HepG2 (cell line): ENCODE measurements at regions not wholly inside any gene's neighbourhood (a gene's known extent, or its start where the extent isn't known, plus 50 kb on each side); places are given as distances from the start of the nearest gene placed in this dataset.

Source experiments
- ATAC-seq: fragments of 200-7000 bp; cut with Tn5 transposase; 3 replicates; pipeline ENCODE4 v1.9.1; 2020; ENCODE audit warnings: mild to moderate bottlenecking, moderate library complexity
- BruUV-seq: library from RNA; stranded (reverse); fragments of 400-500 nt; replicated peaks from 2 replicates; lab custom pipeline; 2021; lab: Mats Ljungman, UMichigan
- CTCF ChIA-PET: fragments of 300-600 bp; formaldehyde crosslinking; extraction: SDS; loops from one replicate; lab custom pipeline; 2021; ENCODE audit warnings: low total read pairs, inconsistent platforms, low intra/inter-chr PET ratio; lab: Yijun Ruan, JAX
- POLR2A ChIA-PET: fragments of 350-600 bp; sonication (Branson Sonifier 250); formaldehyde crosslinking; loops from one replicate; lab custom pipeline; 2020; ENCODE audit warnings: antibody characterized with exemption, inconsistent platforms; lab: Yijun Ruan, JAX
- DNase-seq: peaks from one replicate; pipeline ENCODE4 v3.0.0-alpha.2; 2015; ENCODE audit warnings: low spot score
- FAIRE-seq: peaks from 3 replicates; lab custom pipeline; 2011; peaks lifted over from hg19 to GRCh38; lab: Jason Lieb, UNC
- H2AFZ ChIP-seq: one replicate; pipeline ENCODE4 v1.6.1; 2011; ENCODE audit warnings: low read length, inconsistent platforms
- H3K27ac ChIP-seq: fragments of 300-600 bp; 3 replicates; pipeline ENCODE4 v1.8.0; 2011; ENCODE audit warnings: mixed run types, mild to moderate bottlenecking, mixed read lengths, low read length, inconsistent platforms; ENCODE audit not compliant: insufficient read depth; ENCODE audit errors: extremely low read length
- H3K27me3 ChIP-seq, 2 experiments: fragments of 200-600 bp in 1 of 2; 2 replicates in 1 of 2; 3 replicates in 1 of 2; pipeline versions ENCODE4 v1.6.0 to v1.8.0; 2011; ENCODE audit warnings: low read length in 2 of 2, mild to moderate bottlenecking in 2 of 2, moderate library complexity in 2 of 2, inconsistent platforms in 1 of 2; ENCODE audit not compliant: insufficient read depth in 2 of 2, control insufficient read depth in 1 of 2
- H3K36me3 ChIP-seq, 2 experiments: fragments of 200-600 bp in 1 of 2; replicated peaks in 1 of 2; 2 replicates in 1 of 2; 3 replicates in 1 of 2; pipeline versions ENCODE4 v1.5.1 to v1.8.0; 2011; ENCODE audit warnings: low read length in 2 of 2, inconsistent platforms in 1 of 2; ENCODE audit not compliant: insufficient read depth in 2 of 2, control insufficient read depth in 1 of 2
- H3K4me1 ChIP-seq: 2 replicates; pipeline ENCODE4 v1.5.1; 2012; ENCODE audit warnings: low read length, inconsistent platforms; ENCODE audit not compliant: insufficient read depth
- H3K4me2 ChIP-seq: 2 replicates; pipeline ENCODE4 v1.6.0; 2011; ENCODE audit warnings: low read depth, low read length, inconsistent platforms
- H3K4me3 ChIP-seq, 3 experiments: fragments of 200-600 bp in 1 of 3; sonication (generic), shearing (Covaris generic) in 1 of 3; replicated peaks in 1 of 3; 2 replicates each; pipeline ENCODE4 v1.5.1; 2011 to 2016; ENCODE audit warnings: low read length in 3 of 3, inconsistent platforms in 2 of 3, low read depth in 2 of 3, mild to moderate bottlenecking in 2 of 3, control low read depth in 1 of 3, mixed read lengths in 1 of 3; ENCODE audit not compliant: insufficient read depth in 1 of 3
- H3K79me2 ChIP-seq: one replicate; pipeline ENCODE4 v1.6.1; 2011; ENCODE audit warnings: low read length, inconsistent platforms; ENCODE audit not compliant: insufficient read depth
- H3K9ac ChIP-seq: 2 replicates; pipeline ENCODE4 v1.6.0; 2011; ENCODE audit warnings: mild to moderate bottlenecking, low read depth, low read length, inconsistent platforms; ENCODE audit not compliant: insufficient read depth
- H3K9me3 ChIP-seq: 2 replicates; pipeline ENCODE4 v1.5.1; 2012; ENCODE audit warnings: mild to moderate bottlenecking, low read length
- H4K20me1 ChIP-seq: 2 replicates; pipeline ENCODE4 v1.6.0; 2011; ENCODE audit warnings: inconsistent platforms, mild to moderate bottlenecking, low read length, moderate library complexity; ENCODE audit not compliant: insufficient read depth
- DNMT1 ChIP-seq: sonication (generic); formaldehyde crosslinking; IDR thresholded peaks from 2 replicates; pipeline ENCODE4 v1.5.1; 2020; ENCODE audit warnings: mild to moderate bottlenecking, missing genetic modification reagents
- FOXA3 ChIP-seq: IDR thresholded peaks from 2 replicates; pipeline ENCODE4 v1.6.1; 2016; ENCODE audit warnings: missing genetic modification reagents, missing compliant biosample characterization
- KDM2A ChIP-seq: sonication (generic); formaldehyde crosslinking; IDR thresholded peaks from 2 replicates; pipeline ENCODE4 v1.4.0; 2020; ENCODE audit warnings: low read depth, missing genetic modification reagents, borderline replicate concordance
- SPEN ChIP-seq: sonication (generic); formaldehyde crosslinking; IDR thresholded peaks from 2 replicates; pipeline ENCODE4 v1.5.1; 2020; ENCODE audit warnings: low read depth, mild to moderate bottlenecking, missing genetic modification reagents
- TFAP4 ChIP-seq: sonication (generic); IDR thresholded peaks from 2 replicates; pipeline ENCODE4 v1.6.1; 2016; ENCODE audit warnings: low read depth, borderline replicate concordance
- ZBTB42 ChIP-seq: sonication (generic); formaldehyde crosslinking; IDR thresholded peaks from 2 replicates; pipeline ENCODE4 v1.5.0; 2020; ENCODE audit warnings: mild to moderate bottlenecking, missing genetic modification reagents
- ZNF280D ChIP-seq: sonication (generic); formaldehyde crosslinking; IDR thresholded peaks from 2 replicates; pipeline ENCODE4 v1.5.1; 2020; ENCODE audit warnings: mild to moderate bottlenecking, missing genetic modification reagents
- ZNF44 ChIP-seq: sonication (generic); formaldehyde crosslinking; IDR thresholded peaks from 2 replicates; pipeline ENCODE4 v1.5.1; 2020; ENCODE audit warnings: mild to moderate bottlenecking, missing genetic modification reagents
- ZNF639 ChIP-seq: conservative IDR thresholded peaks from 2 replicates; pipeline ENCODE4 v1.6.1; 2018; ENCODE audit warnings: missing genetic modification reagents
- WGBS: methylation state at CpG from one replicate; pipeline ENCODE4 v1.1.6; 2017; ENCODE audit warnings: low lambda C conversion rate; 5-methylcytosine and 5-hydroxymethylcytosine counted together
- in situ Hi-C: cut with HindIII; loops from 2 replicates; pipeline ENCODE4 v1.10.0; 2017; ENCODE audit warnings: low pct_unique_long_range_greater_than_20kb; ENCODE audit not compliant: extremely low pct_ligation_motif_present
- intact Hi-C: fragments of 100-400 bp; cut with micrococcal nuclease; formaldehyde crosslinking; loops from one replicate; pipeline ENCODE4 v1.10.0; 2022; ENCODE audit not compliant: unreplicated experiment
- TF ChIP-seq, protein P1 (sequence below): IDR thresholded peaks from 2 replicates; pipeline ENCODE4 v1.6.1; 2016; ENCODE audit warnings: low read depth, control low read depth
- TF ChIP-seq, protein P2 (sequence below): sonication (generic); formaldehyde crosslinking; IDR thresholded peaks from 2 replicates; pipeline ENCODE4 v1.8.0; 2022; ENCODE audit warnings: missing genetic modification reagents, mild to moderate bottlenecking, inconsistent platforms, borderline replicate concordance
- TF ChIP-seq, protein P3 (sequence below), 2 experiments: sonication (generic) in 1 of 2; formaldehyde crosslinking in 1 of 2; IDR thresholded peaks; 2 replicates each; pipeline versions ENCODE4 v1.4.0 to v1.6.1; 2016 to 2020; ENCODE audit warnings: borderline replicate concordance in 1 of 2, low read depth in 1 of 2, mild to moderate bottlenecking in 1 of 2, missing genetic modification reagents in 1 of 2

DNA sequence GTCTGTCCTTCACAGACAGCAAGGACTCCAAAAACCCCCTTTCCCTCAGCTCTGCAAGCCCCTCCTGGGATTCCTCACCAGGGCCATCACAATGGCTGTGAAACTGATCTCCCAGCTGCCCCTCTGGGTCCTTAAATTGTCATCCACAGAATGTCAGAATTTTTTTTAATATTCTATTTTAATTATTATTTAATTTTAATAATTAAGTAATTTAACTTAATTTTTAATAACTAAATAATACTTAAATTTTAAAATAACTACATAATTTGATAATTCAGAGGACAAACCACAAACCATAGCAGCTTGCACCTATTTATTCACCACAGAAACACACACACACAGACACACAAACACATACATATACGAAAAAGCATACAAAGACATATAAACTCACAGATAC lies 565.8 kb upstream of the COBL start:
- Histone ChIP-seq H3K4me3 (no peak overlapping the region), H3K79me2 (no peaks in the 10 kb centered on the region), H4K20me1 (no peaks in the 10 kb centered on the region), H2AFZ (no peak overlapping the region), H3K4me1 (no peaks in the 10 kb centered on the region), H3K9ac (no peak overlapping the region), H3K9me3 (no peaks in the 10 kb centered on the region), H3K4me2 (no peak overlapping the region), H3K27ac (no peak overlapping the region), H3K27me3 (no peaks in the 10 kb centered on the region), H3K36me3 (no peaks in the 10 kb centered on the region)
- DNase-seq (no peak), FAIRE-seq (no peak), ATAC-seq (no peak)
- intact Hi-C loops: no loop called here
- WGBS: 7% methylated on average over 1 of the region's 1 CpG
- no TSS peak for BruUV-seq
- in situ Hi-C loops: no loop called here
- POLR2A ChIA-PET: no interaction called here
- CTCF ChIA-PET: no interaction called here
- TF ChIP-seq DNMT1 (CRISPR knock-in tag) (no peak), ZNF44 (CRISPR knock-in tag) (no peak), ZBTB42 (CRISPR knock-in tag) (no peak), KDM2A (CRISPR knock-in tag) (no peak), ZNF280D (CRISPR knock-in tag) (no peak), SPEN (no peak), FOXA3 (CRISPR knock-in tag) (no peak), ZNF639 (CRISPR knock-in tag) (no peak), TFAP4 (no peak)
- TF ChIP-seq, protein P1, sequence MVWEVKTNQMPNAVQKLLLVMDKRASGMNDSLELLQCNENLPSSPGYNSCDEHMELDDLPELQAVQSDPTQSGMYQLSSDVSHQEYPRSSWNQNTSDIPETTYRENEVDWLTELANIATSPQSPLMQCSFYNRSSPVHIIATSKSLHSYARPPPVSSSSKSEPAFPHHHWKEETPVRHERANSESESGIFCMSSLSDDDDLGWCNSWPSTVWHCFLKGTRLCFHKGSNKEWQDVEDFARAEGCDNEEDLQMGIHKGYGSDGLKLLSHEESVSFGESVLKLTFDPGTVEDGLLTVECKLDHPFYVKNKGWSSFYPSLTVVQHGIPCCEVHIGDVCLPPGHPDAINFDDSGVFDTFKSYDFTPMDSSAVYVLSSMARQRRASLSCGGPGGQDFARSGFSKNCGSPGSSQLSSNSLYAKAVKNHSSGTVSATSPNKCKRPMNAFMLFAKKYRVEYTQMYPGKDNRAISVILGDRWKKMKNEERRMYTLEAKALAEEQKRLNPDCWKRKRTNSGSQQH: no peak
- TF ChIP-seq, protein P2, sequence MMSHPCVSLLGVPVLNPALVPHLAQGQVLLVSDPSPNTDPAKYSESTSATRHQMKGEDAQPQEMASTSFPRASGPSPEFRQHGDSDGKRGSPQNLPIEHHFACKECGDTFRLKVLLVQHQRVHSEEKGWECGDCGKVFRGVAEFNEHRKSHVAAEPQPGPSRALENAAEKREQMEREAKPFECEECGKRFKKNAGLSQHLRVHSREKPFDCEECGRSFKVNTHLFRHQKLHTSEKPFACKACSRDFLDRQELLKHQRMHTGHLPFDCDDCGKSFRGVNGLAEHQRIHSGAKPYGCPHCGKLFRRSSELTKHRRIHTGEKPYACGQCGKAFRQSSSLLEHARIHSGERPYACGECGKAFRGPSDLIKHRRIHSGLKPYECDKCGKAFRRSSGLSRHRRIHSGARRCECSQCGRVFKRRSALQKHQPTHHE: no peak
- TF ChIP-seq, protein P3, sequence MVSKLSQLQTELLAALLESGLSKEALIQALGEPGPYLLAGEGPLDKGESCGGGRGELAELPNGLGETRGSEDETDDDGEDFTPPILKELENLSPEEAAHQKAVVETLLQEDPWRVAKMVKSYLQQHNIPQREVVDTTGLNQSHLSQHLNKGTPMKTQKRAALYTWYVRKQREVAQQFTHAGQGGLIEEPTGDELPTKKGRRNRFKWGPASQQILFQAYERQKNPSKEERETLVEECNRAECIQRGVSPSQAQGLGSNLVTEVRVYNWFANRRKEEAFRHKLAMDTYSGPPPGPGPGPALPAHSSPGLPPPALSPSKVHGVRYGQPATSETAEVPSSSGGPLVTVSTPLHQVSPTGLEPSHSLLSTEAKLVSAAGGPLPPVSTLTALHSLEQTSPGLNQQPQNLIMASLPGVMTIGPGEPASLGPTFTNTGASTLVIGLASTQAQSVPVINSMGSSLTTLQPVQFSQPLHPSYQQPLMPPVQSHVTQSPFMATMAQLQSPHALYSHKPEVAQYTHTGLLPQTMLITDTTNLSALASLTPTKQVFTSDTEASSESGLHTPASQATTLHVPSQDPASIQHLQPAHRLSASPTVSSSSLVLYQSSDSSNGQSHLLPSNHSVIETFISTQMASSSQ (IDR thresholded peaks at IDR 0.05; ENCODE audit: low read depth): no peak
- TF ChIP-seq, protein P3 (CRISPR knock-in tag; IDR thresholded peaks at IDR 0.05; ENCODE audit: borderline replicate concordance): no peak
